Suprapubic skin (tissue), 4 donors: ENCODE measurements at regions not wholly inside any gene's neighbourhood (a gene's known extent, or its start where the extent isn't known, plus 50 kb on each side); places are given as distances from the start of the nearest gene placed in this dataset.

Experiments used
- DNase-seq, 2 donors: peaks; one replicate each; pipeline ENCODE4 v3.0.0-alpha.2; 2019; ENCODE audit warnings: low spot score in 2 of 2
- H3K27ac ChIP-seq: fragments of 200-600 bp; sonication (generic); one replicate; pipeline ENCODE4 v1.5.1; 2019
- H3K27me3 ChIP-seq: fragments of 200-600 bp; sonication (generic); one replicate; pipeline ENCODE4 v1.5.1; 2019
- H3K36me3 ChIP-seq: fragments of 200-600 bp; sonication (generic); one replicate; pipeline ENCODE4 v1.5.1; 2019
- H3K4me1 ChIP-seq: fragments of 200-600 bp; sonication (generic); one replicate; pipeline ENCODE4 v1.5.1; 2019
- H3K4me3 ChIP-seq: fragments of 200-600 bp; sonication (generic); one replicate; pipeline ENCODE4 v1.5.1; 2019; ENCODE audit warnings: mild to moderate bottlenecking
- H3K9me3 ChIP-seq: fragments of 200-600 bp; sonication (generic); one replicate; pipeline ENCODE4 v1.5.1; 2019
- CTCF ChIP-seq, 2 donors: fragments of 200-600 bp in 1 of 2; fragments of 450-650 bp in 1 of 2; sonication (generic) in 1 of 2; IDR thresholded peaks; one replicate each; pipeline ENCODE4 v1.5.1; 2016 to 2019; ENCODE audit warnings: antibody characterized with exemption in 2 of 2, mild to moderate bottlenecking in 1 of 2, moderate library complexity in 1 of 2
- EP300 ChIP-seq: sonication (generic); formaldehyde crosslinking; IDR thresholded peaks from one replicate; pipeline ENCODE4 v1.6.1; 2017; ENCODE audit warnings: antibody characterized with exemption
- POLR2A ChIP-seq, 2 donors: fragments of 450-650 bp; IDR thresholded peaks; one replicate each; pipeline ENCODE4 v1.6.1; 2017; ENCODE audit warnings: antibody characterized with exemption in 2 of 2, mild to moderate bottlenecking in 2 of 2, moderate library complexity in 2 of 2
- POLR2AphosphoS5 ChIP-seq, 3 donors: sonication (generic); formaldehyde crosslinking; IDR thresholded peaks; one replicate each; pipeline ENCODE4 v1.6.1; 2017; ENCODE audit warnings: antibody characterized with exemption in 3 of 3
- WGBS: methylation state at CpG from one replicate; pipeline ENCODE4 v1.1.5; 2018; 5-methylcytosine and 5-hydroxymethylcytosine counted together

- H3K27me3 ChIP-seq: no peaks in the 10 kb centered on the region
- no peak overlapping the region for H3K27ac ChIP-seq
- no peaks in the 10 kb centered on the region for H3K36me3 ChIP-seq
- no peaks in the 10 kb centered on the region for H3K4me1 ChIP-seq
- no peak for TF ChIP-seq EP300
- no peak for TF ChIP-seq CTCF (IDR thresholded peaks at IDR 0.05)
- TF ChIP-seq POLR2AphosphoS5 (IDR thresholded peaks at IDR 0.05): no peak
- no peak for TF ChIP-seq POLR2A (IDR thresholded peaks at IDR 0.05)
- no peak for DNase-seq
- H3K9me3 ChIP-seq: no peaks in the 10 kb centered on the region
- WGBS: 78% methylated on average over 5 of the region's 5 CpGs
- H3K4me3 ChIP-seq: no peak overlapping the region
Observed at GRCh38 chr12:114841557-114842251, 157.7 kb upstream of the TBX3 start.

GRCh38 chr12:114838480-114838879, 154.5 kb upstream of the TBX3 start:
- TF ChIP-seq POLR2A (IDR thresholded peaks at IDR 0.05): no peak
- TF ChIP-seq CTCF (IDR thresholded peaks at IDR 0.05): no peak
- TF ChIP-seq POLR2AphosphoS5 (IDR thresholded peaks at IDR 0.05): no peak
- TF ChIP-seq EP300: no peak
- Histone ChIP-seq H3K9me3 (no peaks in the 10 kb centered on the region), H3K4me3 (no peak overlapping the region), H3K4me1 (no peaks in the 10 kb centered on the region), H3K27me3 (no peaks in the 10 kb centered on the region), H3K36me3 (no peaks in the 10 kb centered on the region), H3K27ac (no peak overlapping the region)
- no peak for DNase-seq
- WGBS: 82% methylated on average over 9 of the region's 9 CpGs

GRCh38 chr12:114836609-114837008, 152.6 kb upstream of the TBX3 start:
- Histone ChIP-seq H3K4me3 (no peak overlapping the region), H3K9me3 (no peaks in the 10 kb centered on the region), H3K4me1 (no peaks in the 10 kb centered on the region), H3K27me3 (no peaks in the 10 kb centered on the region), H3K27ac (no peak overlapping the region), H3K36me3 (no peaks in the 10 kb centered on the region)
- 92% methylated on average over 3 of the region's 3 CpGs for whole genome bisulfite sequencing
- DNase-seq: no peak
- TF ChIP-seq POLR2A (IDR thresholded peaks at IDR 0.05): no peak

GRCh38 chr12:114835031-114835430, 151.1 kb upstream of the TBX3 start:
- Histone ChIP-seq H3K9me3 (no peaks in the 10 kb centered on the region), H3K4me3 (no peak overlapping the region), H3K36me3 (no peaks in the 10 kb centered on the region), H3K4me1 (no peaks in the 10 kb centered on the region), H3K27ac (no peak overlapping the region), H3K27me3 (no peaks in the 10 kb centered on the region)
- 71% methylated on average over 1 of the region's 2 CpGs for WGBS
- no peak for DNase-seq
- TF ChIP-seq POLR2A (IDR thresholded peaks at IDR 0.05) (no peak), POLR2AphosphoS5 (IDR thresholded peaks at IDR 0.05) (no peak), EP300 (no peak), CTCF (IDR thresholded peaks at IDR 0.05) (no peak)

- no peaks in the 10 kb centered on the region for H3K36me3 ChIP-seq
Observed at GRCh38 chr12:114834621-114835020, 150.6 kb upstream of the TBX3 start.

More at GRCh38 chr12:114834621-114835020, 150.6 kb upstream of the TBX3 start:
- no peak for DNase-seq
- TF ChIP-seq CTCF (IDR thresholded peaks at IDR 0.05): no peak
- no peak for TF ChIP-seq POLR2AphosphoS5 (IDR thresholded peaks at IDR 0.05)
- no peak for TF ChIP-seq EP300
- no peak for TF ChIP-seq POLR2A (IDR thresholded peaks at IDR 0.05)
- WGBS: 50% methylated on average over 3 of the region's 3 CpGs
- Histone ChIP-seq H3K4me1 (no peaks in the 10 kb centered on the region), H3K9me3 (no peaks in the 10 kb centered on the region), H3K27ac (no peak overlapping the region), H3K4me3 (no peak overlapping the region), H3K27me3 (no peaks in the 10 kb centered on the region)
